ENCODE measurements at regions not wholly inside any gene's neighbourhood (a gene's known extent, or its start where the extent isn't known, plus 50 kb on each side); places are given as distances from the start of the nearest gene placed in this dataset.
"Not testable (repeated sequence)": the region's sequence is repeated elsewhere in the genome, so short reads cannot be mapped to it uniquely, and the experiment has no call there.

GRCh38 chr4:131450572-131451209 lies 1698.4 kb upstream of the PCDH10 start:
- no peak for DNase-seq
- intact Hi-C loops (cut with DNase I), result no loop called here

GRCh38 chr4:131459430-131460101 lies 1689.5 kb upstream of the PCDH10 start:
- no peak for DNase-seq
- intact Hi-C loops (cut with DNase I), result no loop called here

GRCh38 chr4:131470360-131470759 lies 1678.7 kb upstream of the PCDH10 start:
- no peak for DNase-seq

GRCh38 chr4:131488772-131489171 lies 1660.3 kb upstream of the PCDH10 start:
- intact Hi-C loops (cut with DNase I), result no loop called here
- DNase-seq, result no peak

More at GRCh38 chr4:131470360-131470759, 1678.7 kb upstream of the PCDH10 start:
- intact Hi-C loops (cut with DNase I), result no loop called here

- intact Hi-C loops (cut with DNase I); DNase-seq: not testable (repeated sequence)
These were observed 1652.9 kb upstream of the PCDH10 start for GRCh38 chr4:131496211-131496610.

GRCh38 chr4:131499141-131499873 lies 1649.8 kb upstream of the PCDH10 start:
- intact Hi-C loops (cut with DNase I), result no loop called here
- DNase-seq, result peak in 2 of 10 donors; percentile 54 to 59

- intact Hi-C loops (cut with DNase I), result no loop called here
- no peak for DNase-seq
These were observed 1639.6 kb upstream of the PCDH10 start for GRCh38 chr4:131509521-131509920.

- intact Hi-C loops (cut with DNase I), result no loop called here
These were observed 1622.4 kb upstream of the PCDH10 start for GRCh38 chr4:131526686-131527085.

GRCh38 chr4:131531087-131531486 lies 1618.0 kb upstream of the PCDH10 start:
- intact Hi-C loops (cut with DNase I), result no loop called here
- no peak for DNase-seq

More at GRCh38 chr4:131526686-131527085, 1622.4 kb upstream of the PCDH10 start:
- DNase-seq, result no peak

- intact Hi-C loops (cut with DNase I), result no loop called here
- DNase-seq, result no peak
These were observed 1614.0 kb upstream of the PCDH10 start for GRCh38 chr4:131534944-131535645.

- peak in 1 of 10 donors; percentile 50 for DNase-seq
- intact Hi-C loops (cut with DNase I), result no loop called here
These were observed 1608.8 kb upstream of the PCDH10 start for GRCh38 chr4:131540256-131540655.

- intact Hi-C loops (cut with DNase I), result no loop called here
- peak in 1 of 10 donors; percentile 57 for DNase-seq
These were observed 1601.5 kb upstream of the PCDH10 start for GRCh38 chr4:131547506-131547981.

- DNase-seq, result no peak
- intact Hi-C loops (cut with DNase I), result no loop called here
These were observed 1597.8 kb upstream of the PCDH10 start for GRCh38 chr4:131551306-131551705.

GRCh38 chr4:131566026-131566425 lies 1583.1 kb upstream of the PCDH10 start:
- intact Hi-C loops (cut with DNase I), result no loop called here
- no peak for DNase-seq

- intact Hi-C loops (cut with DNase I), result no loop called here
- DNase-seq, result no peak
These were observed 1564.5 kb upstream of the PCDH10 start for GRCh38 chr4:131584587-131584986.

GRCh38 chr4:131595140-131595539 lies 1554.0 kb upstream of the PCDH10 start:
- no peak for DNase-seq
- intact Hi-C loops (cut with DNase I), result no loop called here

GRCh38 chr4:131603705-131604104 lies 1545.4 kb upstream of the PCDH10 start:
- intact Hi-C loops (cut with DNase I), result no loop called here
- DNase-seq, result no peak

- DNase-seq, result no peak
- intact Hi-C loops (cut with DNase I), result no loop called here
These were observed 1540.1 kb upstream of the PCDH10 start for GRCh38 chr4:131609039-131609438.

GRCh38 chr4:131610517-131610916 lies 1538.6 kb upstream of the PCDH10 start:
- intact Hi-C loops (cut with DNase I); DNase-seq: not testable (repeated sequence)

GRCh38 chr4:131613086-131613823 lies 1535.8 kb upstream of the PCDH10 start:
- no peak for DNase-seq
- intact Hi-C loops (cut with DNase I), result no loop called here
